Hippocampal formation (tissue), 2 donors: ENCODE measurements at regions not wholly inside any gene's neighbourhood (a gene's known extent, or its start where the extent isn't known, plus 50 kb on each side); places are given as distances from the start of the nearest gene placed in this dataset.
"Not testable (repeated sequence)": the region's sequence is repeated elsewhere in the genome, so short reads cannot be mapped to it uniquely, and the experiment has no call there.

ENCODE experiments used
- DNase-seq, 2 donors: peaks; one replicate each; lab custom pipeline; 2025; lab: John Stamatoyannopoulos, UW

DNA sequence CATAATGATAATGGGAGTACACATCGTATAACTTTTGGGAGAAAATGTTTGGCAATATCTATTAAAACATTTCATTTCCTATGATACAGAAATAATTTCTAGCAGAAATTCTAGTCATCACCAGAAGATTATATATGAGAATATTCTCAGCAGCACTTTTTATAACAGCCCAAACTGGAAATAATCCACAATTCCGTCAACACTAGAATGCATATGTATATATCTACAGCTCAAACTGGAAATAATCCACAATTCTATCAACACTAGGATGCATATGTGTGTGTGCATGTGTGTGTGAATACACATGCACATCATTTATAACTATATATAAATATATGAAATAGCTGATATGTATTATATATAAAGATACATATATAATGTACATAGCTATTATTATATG lies 408.0 kb upstream of the KLHL1 start:
- DNase-seq, result no peak

- not testable (repeated sequence) for DNase-seq
Measured at GRCh38 chr13:70511861-70512417, 403.7 kb upstream of the KLHL1 start.

DNA sequence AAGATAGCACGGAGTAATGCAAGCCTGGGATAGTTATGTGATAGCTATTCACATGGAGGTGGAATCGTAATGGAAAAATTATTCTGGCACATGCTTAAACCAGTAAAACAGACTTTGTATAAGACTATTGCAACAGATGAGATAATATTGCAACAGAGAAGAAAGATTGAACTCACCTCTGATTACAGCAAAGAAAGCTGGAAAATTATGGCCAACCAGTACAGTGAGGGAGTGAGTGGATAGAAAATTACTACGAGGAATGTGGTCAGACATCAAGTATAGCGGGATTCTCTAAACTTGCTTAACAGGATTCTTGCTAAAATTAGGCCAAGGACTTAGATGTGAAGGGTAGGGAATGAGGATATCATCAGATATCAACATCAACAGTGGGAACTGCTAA lies 397.6 kb upstream of the KLHL1 start:
- DNase-seq, result no peak

DNA sequence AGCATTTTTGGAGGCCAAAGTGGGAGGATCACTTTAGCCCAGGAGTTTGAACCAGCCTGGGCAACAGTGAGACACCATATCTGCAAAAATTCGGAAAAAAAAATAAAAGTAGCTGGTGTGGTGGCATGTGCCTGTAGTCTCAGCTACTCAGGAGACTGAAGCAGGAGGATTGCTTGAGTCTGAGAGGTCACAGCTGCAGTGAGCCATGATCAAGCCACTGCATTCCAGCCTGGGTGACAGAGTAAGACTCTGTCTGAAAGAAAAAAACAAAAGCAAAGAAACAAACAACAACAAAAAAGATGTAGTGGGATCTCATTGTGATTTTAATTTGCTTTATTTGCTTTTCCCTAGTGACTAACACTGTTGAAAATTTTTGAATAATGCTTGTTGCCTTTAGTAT lies 394.7 kb upstream of the KLHL1 start:
- no peak for DNase-seq

DNA sequence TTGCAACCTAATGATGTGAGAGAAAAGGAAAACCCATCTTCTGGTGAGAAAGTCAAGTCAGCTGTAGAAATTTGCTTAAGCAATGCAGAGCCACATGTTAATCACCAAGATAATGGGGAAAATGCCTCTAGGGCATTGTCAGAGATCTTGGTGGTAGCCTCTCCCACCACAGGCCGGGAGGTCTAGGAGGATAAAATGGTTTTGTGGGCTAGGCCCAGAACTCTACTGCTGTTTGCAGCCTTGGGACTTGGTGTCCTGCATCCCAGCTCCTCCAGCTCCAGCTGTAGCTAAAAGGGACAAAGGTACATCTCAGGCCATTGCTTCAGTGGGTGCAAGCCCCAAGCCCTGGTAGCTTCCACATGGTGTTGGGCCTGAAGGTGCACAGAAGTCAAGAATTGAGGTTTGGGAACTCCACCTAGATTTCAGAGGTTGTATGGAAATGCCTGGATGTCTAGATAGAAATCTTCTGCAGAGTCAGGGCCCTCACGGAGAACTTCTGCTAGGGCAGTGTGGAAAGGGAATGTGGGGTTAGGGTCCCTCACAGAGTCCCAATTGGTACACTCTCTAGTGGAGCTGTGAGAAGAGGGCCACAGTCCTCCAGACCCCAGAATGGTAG lies 382.2 kb upstream of the KLHL1 start:
- DNase-seq, result no peak

GRCh38 chr13:70484931-70485330 lies 376.7 kb upstream of the KLHL1 start:
- no peak for DNase-seq

DNA sequence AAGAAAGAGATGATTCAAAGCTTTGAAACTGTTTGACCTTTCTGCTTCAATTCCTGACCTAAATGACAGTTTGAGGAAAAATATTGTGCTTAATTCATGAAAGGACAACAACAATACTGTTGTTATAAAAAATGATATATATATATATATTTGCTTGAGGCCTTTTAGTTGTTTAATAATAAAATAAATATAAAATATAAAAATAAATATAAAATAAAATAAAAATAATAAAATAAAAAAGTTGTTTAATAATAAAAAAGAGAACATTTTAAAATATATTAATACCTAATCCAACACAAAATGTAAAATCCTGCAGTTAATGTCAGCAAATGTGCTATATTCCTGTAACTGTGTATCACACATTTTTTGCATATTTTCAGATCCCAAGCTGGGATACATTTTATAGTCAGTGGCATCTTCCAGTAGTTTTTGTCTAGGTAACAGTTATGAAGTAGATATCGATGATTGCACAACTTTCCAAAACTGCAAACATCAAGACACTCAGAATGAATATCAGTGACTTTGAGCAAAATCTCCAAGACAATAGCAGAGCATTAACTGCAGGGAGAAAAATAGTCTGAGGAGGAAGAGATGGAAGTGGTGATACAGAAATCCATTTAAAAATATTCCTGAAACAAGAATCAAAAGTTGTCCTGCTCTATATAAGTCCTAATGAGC lies 375.5 kb upstream of the KLHL1 start:
- DNase-seq, result no peak

DNA sequence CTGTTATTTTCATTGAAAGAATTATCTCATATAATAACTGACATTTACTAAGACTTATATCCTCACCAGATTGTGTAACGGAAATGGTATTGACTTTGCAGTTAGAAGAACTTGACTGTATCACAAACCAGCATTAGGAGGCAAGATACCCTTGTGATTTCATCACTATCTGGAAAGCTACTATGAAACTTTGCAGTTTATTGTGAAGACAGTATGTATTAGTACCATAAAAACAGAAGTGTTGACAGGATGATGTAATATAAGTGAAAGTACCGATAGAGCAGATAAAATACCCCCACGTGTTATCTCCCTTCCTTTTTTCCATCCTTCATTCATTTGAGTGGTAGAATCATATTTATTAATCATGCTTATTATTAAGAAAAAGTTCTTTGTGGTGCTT lies 365.7 kb upstream of the KLHL1 start:
- DNase-seq, result no peak

GRCh38 chr13:70469077-70469476 lies 360.8 kb upstream of the KLHL1 start:
- DNase-seq, result no peak

DNA sequence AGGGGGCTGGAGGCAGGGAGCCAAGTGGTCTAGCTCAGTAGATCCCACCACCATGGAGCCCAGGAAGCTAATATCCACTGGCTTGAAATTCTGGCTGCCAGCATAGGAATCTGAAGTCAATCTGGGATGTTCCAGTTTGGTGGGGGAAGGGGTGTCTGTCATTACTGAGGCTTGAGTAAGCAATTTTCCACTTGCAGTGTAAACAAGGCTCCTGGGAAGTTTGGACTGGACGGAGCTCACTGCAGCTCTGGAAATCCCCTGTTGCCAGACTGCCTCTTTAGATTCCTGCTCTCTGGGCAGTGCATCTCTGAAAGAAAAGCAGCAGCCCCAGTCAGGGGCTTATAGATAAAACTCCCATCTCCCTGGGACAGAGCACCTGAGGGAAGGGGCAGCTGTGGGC lies 349.2 kb upstream of the KLHL1 start:
- DNase-seq, result no peak

DNA sequence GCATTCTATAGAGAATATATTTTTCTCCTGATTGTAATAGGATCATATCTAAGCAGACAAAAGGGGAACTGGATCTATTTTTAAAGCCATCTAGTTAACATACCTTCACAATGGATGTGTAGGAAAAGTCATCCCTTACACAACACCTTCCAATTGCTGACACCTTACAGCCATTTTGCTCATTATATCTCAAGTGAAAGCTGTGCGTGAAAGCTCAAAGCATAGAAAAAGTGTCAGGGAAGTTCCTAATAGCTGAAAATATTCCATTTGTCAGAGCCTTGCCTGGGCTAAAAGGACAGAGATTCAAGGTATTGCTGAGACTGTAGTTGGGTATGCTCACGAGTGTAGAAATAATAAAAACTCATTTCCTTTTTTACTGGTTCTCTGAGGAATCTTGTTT lies 340.6 kb upstream of the KLHL1 start:
- no peak for DNase-seq

DNA sequence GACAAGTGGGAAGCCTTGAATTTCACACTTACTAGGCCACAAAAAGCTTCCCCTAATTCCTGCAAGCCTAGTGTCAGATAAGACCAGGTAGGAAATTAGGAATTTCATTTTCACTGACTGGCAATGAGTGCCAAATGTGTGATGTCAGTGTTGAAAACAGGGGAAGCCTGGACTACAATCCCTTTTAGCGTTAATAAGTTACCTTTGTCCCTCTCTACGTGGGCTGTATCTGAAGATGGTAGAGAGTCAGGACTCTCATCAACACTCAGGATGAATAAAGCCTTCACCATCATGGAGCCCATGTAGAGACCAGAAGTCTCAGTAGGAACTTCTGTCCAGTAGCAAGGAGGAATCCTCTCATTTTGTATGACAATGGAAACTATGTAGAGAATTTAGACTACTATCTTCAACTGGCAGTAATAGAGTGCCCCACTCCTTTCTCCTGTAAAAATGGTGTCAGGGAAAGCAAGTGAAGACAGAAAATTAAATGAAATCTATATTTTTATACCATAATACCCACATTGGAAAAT lies 324.1 kb upstream of the KLHL1 start:
- no peak for DNase-seq

DNA sequence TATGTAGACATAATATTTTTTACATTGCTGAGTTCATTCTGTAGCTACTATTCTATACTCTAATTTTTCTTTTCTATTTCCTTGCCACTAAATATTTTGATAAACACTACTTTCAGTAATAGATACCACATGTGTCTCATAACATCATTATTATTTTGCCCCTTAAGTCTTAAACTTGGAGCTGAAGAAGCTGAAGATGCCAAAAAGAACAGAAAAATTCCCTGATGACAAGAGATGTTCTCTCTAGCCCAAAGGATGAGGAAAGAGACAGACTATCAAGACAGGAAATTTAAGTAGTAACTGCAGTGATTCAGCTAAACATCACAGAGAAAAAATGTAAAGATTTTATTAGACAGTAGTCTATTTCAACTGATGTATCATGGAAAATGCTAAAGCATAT lies 322.0 kb upstream of the KLHL1 start:
- no peak for DNase-seq

- DNase-seq, result no peak
Measured at GRCh38 chr13:70424928-70425327, 316.7 kb upstream of the KLHL1 start.

- DNase-seq, result no peak
Measured at GRCh38 chr13:70424428-70424827, 316.2 kb upstream of the KLHL1 start.

DNA sequence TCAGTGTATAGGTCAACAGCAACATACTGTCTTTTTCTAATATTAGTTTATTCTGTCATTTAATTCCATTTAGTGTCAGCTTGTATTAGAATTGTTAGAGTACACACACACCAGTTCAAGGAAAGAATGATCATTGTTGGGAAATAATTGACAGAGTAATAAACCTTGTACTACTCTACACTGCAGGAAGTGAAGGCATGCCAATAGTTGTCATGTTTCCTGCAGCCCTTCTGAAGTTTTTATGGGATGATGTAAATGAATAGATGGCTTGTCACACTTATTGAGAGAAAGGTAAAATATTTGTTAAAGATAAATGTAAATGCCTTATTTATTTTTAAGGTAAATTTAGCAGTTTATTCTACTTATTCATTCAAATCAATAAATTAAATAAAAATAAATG lies 306.9 kb upstream of the KLHL1 start:
- DNase-seq, result no peak

- DNase-seq, result no peak
Measured at GRCh38 chr13:70408865-70409264, 300.6 kb upstream of the KLHL1 start.

DNA sequence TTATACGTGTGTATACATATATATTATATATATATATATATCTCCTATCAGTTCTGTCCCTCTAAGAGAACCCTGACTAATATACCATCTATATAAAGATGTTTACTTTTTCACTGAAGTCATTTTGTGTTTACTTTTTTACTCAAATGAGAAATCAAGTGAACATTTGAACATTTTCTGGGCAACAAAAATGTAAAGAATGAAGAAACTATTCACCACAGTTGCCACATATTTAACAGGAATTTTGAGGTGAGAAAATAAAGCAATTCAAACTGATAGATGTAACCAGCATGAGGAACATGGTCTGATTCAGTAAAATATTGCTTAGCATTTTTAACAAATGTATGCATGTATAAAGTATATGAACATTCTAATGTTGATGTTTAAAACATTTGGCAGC lies 299.2 kb upstream of the KLHL1 start:
- no peak for DNase-seq

DNA sequence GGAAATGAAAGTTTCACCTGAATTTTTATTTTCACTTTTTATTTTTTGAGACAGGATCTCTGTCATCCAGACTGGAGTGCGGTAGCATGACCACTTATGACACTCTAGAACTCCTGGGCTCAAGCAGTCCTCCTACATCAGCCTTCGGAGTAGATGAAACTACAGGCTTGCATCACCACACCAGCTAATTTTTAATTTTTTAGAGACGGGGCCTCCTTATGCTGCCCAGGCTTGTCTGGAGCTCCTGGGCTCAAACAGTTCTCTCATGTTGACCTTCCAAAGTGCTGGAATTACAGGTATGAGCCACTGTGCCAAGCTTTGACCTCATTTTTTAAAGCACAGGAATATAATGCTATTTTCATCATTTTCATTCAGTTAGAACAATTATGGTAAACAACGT lies 297.0 kb upstream of the KLHL1 start:
- DNase-seq, result no peak

DNA sequence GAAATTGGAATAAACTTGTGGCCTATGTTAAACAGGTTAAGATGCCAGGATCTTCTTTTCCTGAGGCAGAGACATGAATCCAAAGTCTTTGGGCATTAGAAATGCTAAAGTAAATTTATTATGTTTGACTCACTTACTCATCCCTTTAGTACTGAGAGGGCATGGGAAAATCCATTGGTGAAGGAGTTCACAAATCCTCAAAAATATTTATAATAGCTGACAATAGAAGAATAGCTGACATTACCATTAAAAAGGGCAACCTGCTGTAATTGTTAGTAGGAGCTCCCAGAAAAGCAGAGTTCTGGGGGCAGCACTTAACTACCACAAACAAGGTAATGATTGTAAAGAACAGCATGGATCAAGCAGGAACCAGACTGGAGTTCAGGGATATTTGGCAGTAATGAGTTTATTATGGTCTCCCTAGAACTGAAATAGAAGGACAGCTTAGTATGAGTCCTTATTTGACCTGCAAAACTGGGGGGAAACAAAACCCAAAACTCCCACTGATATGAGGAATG lies 285.8 kb upstream of the KLHL1 start:
- DNase-seq, result no peak

DNA sequence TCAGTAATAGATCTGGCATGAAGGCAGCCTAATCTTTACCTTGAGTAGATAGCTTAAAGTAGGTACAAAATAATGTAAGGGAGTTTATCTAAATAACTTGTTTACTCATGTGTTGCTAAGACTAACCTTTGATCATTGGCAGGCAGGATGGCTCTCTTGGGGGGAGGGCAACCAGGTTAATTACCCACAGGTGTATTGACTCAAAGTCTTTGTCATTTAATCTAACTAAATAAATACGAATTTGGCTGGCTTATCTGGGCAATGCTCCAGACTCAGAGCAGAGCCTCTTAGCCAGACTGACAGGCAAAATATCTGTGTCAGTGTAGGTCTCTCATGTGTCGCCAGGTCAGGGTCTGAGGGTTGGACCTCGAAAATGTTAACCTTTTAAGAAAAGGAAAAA lies 283.4 kb upstream of the KLHL1 start:
- DNase-seq, result no peak

DNA sequence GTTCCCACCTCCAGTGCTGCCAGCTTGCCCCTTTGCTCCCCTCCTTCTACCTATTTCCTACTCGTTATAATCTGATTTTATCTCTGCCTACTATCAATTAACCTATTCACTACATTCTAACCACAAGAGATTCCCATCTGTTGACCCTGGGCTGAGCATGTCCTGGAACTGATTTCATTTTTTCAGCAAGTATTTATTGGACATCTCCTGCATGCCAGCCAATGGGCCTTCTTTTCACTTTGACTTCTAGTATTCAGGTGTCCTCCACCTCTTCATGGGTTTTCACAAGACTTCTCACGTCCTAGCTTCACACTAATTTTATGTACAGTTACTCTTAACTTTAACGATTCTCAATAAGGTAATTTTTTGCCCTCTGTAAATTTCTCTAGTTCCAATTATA lies 282.7 kb upstream of the KLHL1 start:
- no peak for DNase-seq

GRCh38 chr13:70390064-70390463 lies 281.8 kb upstream of the KLHL1 start:
- no peak for DNase-seq
